Type B pancreatic cell (in vitro differentiated cells): ENCODE measurements at regions not wholly inside any gene's neighbourhood (a gene's known extent, or its start where the extent isn't known, plus 50 kb on each side); places are given as distances from the start of the nearest gene placed in this dataset.

Experiments
- DNase-seq: peaks from one replicate; pipeline ENCODE4 v3.0.0; 2021; ENCODE audit warnings: mixed read lengths; ENCODE audit not compliant: unreplicated experiment; ENCODE audit errors: extremely low spot score
- H3K27ac Mint-ChIP-seq: 2 replicates; pipeline ENCODE4 v1.8.0; 2021; ENCODE audit warnings: mild to moderate bottlenecking, mixed read lengths
- H3K27me3 Mint-ChIP-seq: 2 replicates; pipeline ENCODE4 v1.8.0; 2021; ENCODE audit warnings: mixed read lengths
- H3K36me3 Mint-ChIP-seq: 2 replicates; pipeline ENCODE4 v1.8.0; 2021; ENCODE audit warnings: mixed read lengths
- H3K4me1 Mint-ChIP-seq: one replicate; pipeline ENCODE4 v1.8.0; 2021; ENCODE audit warnings: mixed read lengths; ENCODE audit not compliant: unreplicated experiment
- H3K4me3 Mint-ChIP-seq: 2 replicates; pipeline ENCODE4 v1.8.0; 2021; ENCODE audit warnings: mild to moderate bottlenecking, mixed read lengths
- H3K9me3 Mint-ChIP-seq: 2 replicates; pipeline ENCODE4 v1.8.0; 2021; ENCODE audit warnings: mixed read lengths
- TF ChIP-seq, protein P1 (sequence below): fragments of 200-600 bp; sonication (generic); conservative IDR thresholded peaks from 2 replicates; pipeline ENCODE4 v1.5.0; 2021; ENCODE audit warnings: antibody characterized with exemption, mild to moderate bottlenecking

DNA sequence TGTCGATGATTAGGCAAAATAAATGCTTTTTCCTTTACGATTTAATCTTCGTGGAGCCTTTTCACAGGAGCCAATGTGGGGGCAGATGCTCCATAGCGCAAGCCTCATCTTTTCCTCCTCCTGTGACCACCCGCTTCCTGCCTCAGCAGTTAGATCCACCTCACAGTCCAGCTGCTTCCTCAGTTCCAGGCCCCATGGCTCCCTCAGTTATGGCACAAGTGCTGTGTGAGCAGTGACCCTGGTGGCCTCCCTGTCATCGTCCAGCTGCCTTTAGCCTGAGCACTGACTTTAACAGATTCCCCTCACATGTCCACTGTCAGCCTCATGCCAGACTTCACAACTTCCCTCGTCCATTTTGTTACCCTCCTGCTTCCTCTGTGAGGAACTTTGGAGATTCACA, 424.6 kb upstream of the GBE1 start:
- Mint-ChIP-seq H3K4me3 (no peak overlapping the region), H3K36me3 (no peaks in the 10 kb centered on the region), H3K4me1 (peaks cover 4% of the 10 kb centered on the region), H3K9me3 (no peaks in the 10 kb centered on the region), H3K27me3 (no peaks in the 10 kb centered on the region), H3K27ac (no peak overlapping the region)
- DNase-seq = no peak
- TF ChIP-seq, protein P1, sequence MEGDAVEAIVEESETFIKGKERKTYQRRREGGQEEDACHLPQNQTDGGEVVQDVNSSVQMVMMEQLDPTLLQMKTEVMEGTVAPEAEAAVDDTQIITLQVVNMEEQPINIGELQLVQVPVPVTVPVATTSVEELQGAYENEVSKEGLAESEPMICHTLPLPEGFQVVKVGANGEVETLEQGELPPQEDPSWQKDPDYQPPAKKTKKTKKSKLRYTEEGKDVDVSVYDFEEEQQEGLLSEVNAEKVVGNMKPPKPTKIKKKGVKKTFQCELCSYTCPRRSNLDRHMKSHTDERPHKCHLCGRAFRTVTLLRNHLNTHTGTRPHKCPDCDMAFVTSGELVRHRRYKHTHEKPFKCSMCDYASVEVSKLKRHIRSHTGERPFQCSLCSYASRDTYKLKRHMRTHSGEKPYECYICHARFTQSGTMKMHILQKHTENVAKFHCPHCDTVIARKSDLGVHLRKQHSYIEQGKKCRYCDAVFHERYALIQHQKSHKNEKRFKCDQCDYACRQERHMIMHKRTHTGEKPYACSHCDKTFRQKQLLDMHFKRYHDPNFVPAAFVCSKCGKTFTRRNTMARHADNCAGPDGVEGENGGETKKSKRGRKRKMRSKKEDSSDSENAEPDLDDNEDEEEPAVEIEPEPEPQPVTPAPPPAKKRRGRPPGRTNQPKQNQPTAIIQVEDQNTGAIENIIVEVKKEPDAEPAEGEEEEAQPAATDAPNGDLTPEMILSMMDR = no peak

DNA sequence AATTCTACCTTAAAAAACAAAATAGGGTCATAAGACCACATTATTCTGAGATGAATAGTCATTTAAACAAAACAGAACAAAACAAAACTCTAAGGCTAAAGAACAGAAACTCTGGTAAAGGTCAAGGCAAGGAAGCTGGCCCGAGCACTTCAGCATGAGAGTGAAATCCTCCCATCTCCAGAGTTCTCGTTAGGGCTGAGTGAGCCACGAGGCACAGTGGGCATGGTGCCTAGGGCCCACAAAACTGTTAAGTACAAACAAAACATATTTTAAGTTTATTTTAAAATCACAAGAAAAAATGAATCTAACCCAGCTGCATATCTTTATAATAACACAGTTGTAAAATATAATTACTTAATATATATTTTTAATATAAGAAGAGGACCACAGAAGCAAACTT, 417.8 kb upstream of the GBE1 start:
- no peak overlapping the region for H3K4me3 Mint-ChIP-seq
- no peaks in the 10 kb centered on the region for H3K27me3 Mint-ChIP-seq
- no peak for DNase-seq
- H3K4me1 Mint-ChIP-seq = no peaks in the 10 kb centered on the region
- H3K36me3 Mint-ChIP-seq = no peaks in the 10 kb centered on the region
- no peak overlapping the region for H3K27ac Mint-ChIP-seq
- TF ChIP-seq, protein P1 = no peak
- H3K9me3 Mint-ChIP-seq = no peaks in the 10 kb centered on the region

DNA sequence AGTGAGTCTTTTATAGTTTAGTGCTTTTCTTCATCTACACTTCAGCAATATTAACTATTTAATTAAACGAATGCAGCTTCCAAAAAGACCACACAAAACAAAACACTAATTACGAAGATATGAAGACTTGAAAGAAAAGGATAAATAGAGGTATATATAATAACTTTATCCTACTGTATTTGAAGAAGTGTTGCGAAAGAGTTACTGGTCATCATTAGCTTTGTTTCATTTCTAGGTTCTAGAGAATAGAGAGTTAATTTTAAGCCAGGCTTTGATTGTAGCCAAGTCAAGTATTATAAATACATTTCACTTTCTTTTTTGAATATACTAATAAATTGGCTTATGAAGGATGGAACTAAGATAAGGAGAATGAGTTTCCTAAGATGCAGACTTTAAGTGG, 416.8 kb upstream of the GBE1 start:
- TF ChIP-seq, protein P1 = no peak
- Mint-ChIP-seq H3K4me1 (no peaks in the 10 kb centered on the region), H3K36me3 (no peaks in the 10 kb centered on the region), H3K27me3 (no peaks in the 10 kb centered on the region), H3K27ac (no peak overlapping the region), H3K4me3 (no peak overlapping the region), H3K9me3 (no peaks in the 10 kb centered on the region)
- DNase-seq = no peak

DNA sequence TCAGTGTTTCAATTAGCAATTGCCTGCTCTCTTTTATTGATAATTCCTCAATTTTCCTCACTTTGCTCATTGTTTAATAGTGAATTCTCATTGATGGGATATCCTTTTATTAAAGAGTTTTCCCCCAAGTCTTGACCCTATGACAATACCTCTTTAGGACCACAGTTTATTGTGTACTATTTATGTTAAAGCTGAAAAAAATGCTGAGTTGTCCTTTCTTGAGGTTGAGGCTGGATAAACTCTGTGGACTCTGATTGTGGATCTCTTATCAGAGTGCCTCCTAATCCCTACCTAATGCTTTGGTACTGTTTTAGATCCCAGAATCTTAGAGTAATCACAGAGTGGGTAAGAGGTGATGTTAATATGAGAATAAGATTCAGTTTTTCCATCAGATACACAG, 416.3 kb upstream of the GBE1 start:
- TF ChIP-seq, protein P1 = no peak
- Mint-ChIP-seq H3K4me3 (no peak overlapping the region), H3K9me3 (no peaks in the 10 kb centered on the region), H3K27me3 (no peaks in the 10 kb centered on the region), H3K4me1 (no peaks in the 10 kb centered on the region), H3K36me3 (no peaks in the 10 kb centered on the region), H3K27ac (no peak overlapping the region)
- no peak for DNase-seq

DNA sequence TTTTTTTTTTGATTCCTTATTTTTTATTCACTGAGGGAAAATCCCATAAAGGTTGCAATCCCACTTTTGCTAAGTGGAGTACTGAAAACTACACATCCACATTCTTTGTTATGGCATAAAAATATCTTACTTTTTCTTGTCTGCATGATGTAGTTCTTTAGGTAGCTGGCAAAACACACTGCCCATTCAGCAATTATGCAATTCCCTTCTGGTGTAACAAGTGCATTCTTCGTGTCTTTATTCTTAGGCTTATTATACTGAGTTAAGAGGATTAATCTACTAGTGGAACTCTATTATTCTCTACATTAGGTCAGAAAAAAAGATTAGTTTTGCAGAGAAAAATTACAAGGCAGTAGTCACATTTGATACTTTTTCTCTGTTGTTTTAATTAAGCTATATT, 403.8 kb upstream of the GBE1 start:
- Mint-ChIP-seq H3K36me3 (no peaks in the 10 kb centered on the region), H3K4me3 (no peak overlapping the region), H3K27me3 (no peaks in the 10 kb centered on the region), H3K27ac (no peak overlapping the region), H3K9me3 (no peaks in the 10 kb centered on the region), H3K4me1 (no peaks in the 10 kb centered on the region)
- TF ChIP-seq, protein P1 = no peak
- no peak for DNase-seq

DNA sequence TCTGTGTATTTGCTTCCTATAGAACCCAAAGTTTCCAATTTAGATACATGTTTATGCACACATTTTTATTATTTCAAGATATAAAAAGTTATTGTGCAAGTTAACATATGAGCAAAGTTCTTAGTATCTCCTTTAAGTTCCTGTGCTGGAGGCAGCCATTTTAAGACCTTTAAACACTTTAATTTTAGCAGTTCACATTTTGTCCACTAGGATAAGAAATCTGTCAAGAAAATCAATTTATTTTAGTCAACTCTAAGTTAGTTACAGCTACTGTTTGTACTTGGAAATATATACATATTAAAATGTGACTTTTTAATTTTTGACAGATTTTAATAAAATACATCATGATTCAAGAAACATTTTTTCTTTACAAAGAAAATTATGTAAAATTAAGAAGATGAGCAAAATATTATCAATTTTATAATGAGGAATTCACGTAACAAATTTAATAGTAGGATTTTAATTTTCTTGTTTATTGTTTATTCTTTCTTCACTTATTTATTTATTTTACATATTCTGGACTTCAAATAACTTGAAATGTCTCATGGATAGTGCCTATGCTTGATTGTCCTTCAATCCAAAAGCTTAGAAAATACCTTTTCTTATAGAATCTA, 402.6 kb upstream of the GBE1 start:
- Mint-ChIP-seq H3K4me3 (no peak overlapping the region), H3K4me1 (no peaks in the 10 kb centered on the region), H3K27me3 (no peaks in the 10 kb centered on the region), H3K9me3 (no peaks in the 10 kb centered on the region), H3K27ac (no peak overlapping the region), H3K36me3 (no peaks in the 10 kb centered on the region)
- TF ChIP-seq, protein P1 = peak; percentile 76
- no peak for DNase-seq
